HepG2 (cell line): ENCODE measurements at regions not wholly inside any gene's neighbourhood (a gene's known extent, or its start where the extent isn't known, plus 50 kb on each side); places are given as distances from the start of the nearest gene placed in this dataset.

Experiments
- ATAC-seq: fragments of 200-7000 bp; cut with Tn5 transposase; 3 replicates; pipeline ENCODE4 v1.9.1; 2020; ENCODE audit warnings: mild to moderate bottlenecking, moderate library complexity
- BruUV-seq: library from RNA; stranded (reverse); fragments of 400-500 nt; replicated peaks from 2 replicates; lab custom pipeline; 2021; lab: Mats Ljungman, UMichigan
- CTCF ChIA-PET: fragments of 300-600 bp; formaldehyde crosslinking; extraction: SDS; loops from one replicate; lab custom pipeline; 2021; ENCODE audit warnings: low total read pairs, inconsistent platforms, low intra/inter-chr PET ratio; lab: Yijun Ruan, JAX
- POLR2A ChIA-PET: fragments of 350-600 bp; sonication (Branson Sonifier 250); formaldehyde crosslinking; loops from one replicate; lab custom pipeline; 2020; ENCODE audit warnings: antibody characterized with exemption, inconsistent platforms; lab: Yijun Ruan, JAX
- DNase-seq: peaks from one replicate; pipeline ENCODE4 v3.0.0-alpha.2; 2015; ENCODE audit warnings: low spot score
- FAIRE-seq: peaks from 3 replicates; lab custom pipeline; 2011; peaks lifted over from hg19 to GRCh38; lab: Jason Lieb, UNC
- H2AFZ ChIP-seq: one replicate; pipeline ENCODE4 v1.6.1; 2011; ENCODE audit warnings: low read length, inconsistent platforms
- H3K27ac ChIP-seq: fragments of 300-600 bp; 3 replicates; pipeline ENCODE4 v1.8.0; 2011; ENCODE audit warnings: mixed run types, mild to moderate bottlenecking, mixed read lengths, low read length, inconsistent platforms; ENCODE audit not compliant: insufficient read depth; ENCODE audit errors: extremely low read length
- H3K27me3 ChIP-seq, 2 experiments: fragments of 200-600 bp in 1 of 2; 2 replicates in 1 of 2; 3 replicates in 1 of 2; pipeline versions ENCODE4 v1.6.0 to v1.8.0; 2011; ENCODE audit warnings: low read length in 2 of 2, mild to moderate bottlenecking in 2 of 2, moderate library complexity in 2 of 2, inconsistent platforms in 1 of 2; ENCODE audit not compliant: insufficient read depth in 2 of 2, control insufficient read depth in 1 of 2
- H3K36me3 ChIP-seq, 2 experiments: fragments of 200-600 bp in 1 of 2; replicated peaks in 1 of 2; 2 replicates in 1 of 2; 3 replicates in 1 of 2; pipeline versions ENCODE4 v1.5.1 to v1.8.0; 2011; ENCODE audit warnings: low read length in 2 of 2, inconsistent platforms in 1 of 2; ENCODE audit not compliant: insufficient read depth in 2 of 2, control insufficient read depth in 1 of 2
- H3K4me1 ChIP-seq: 2 replicates; pipeline ENCODE4 v1.5.1; 2012; ENCODE audit warnings: low read length, inconsistent platforms; ENCODE audit not compliant: insufficient read depth
- H3K4me2 ChIP-seq: 2 replicates; pipeline ENCODE4 v1.6.0; 2011; ENCODE audit warnings: low read depth, low read length, inconsistent platforms
- H3K4me3 ChIP-seq, 3 experiments: fragments of 200-600 bp in 1 of 3; sonication (generic), shearing (Covaris generic) in 1 of 3; replicated peaks in 1 of 3; 2 replicates each; pipeline ENCODE4 v1.5.1; 2011 to 2016; ENCODE audit warnings: low read length in 3 of 3, inconsistent platforms in 2 of 3, low read depth in 2 of 3, mild to moderate bottlenecking in 2 of 3, control low read depth in 1 of 3, mixed read lengths in 1 of 3; ENCODE audit not compliant: insufficient read depth in 1 of 3
- H3K79me2 ChIP-seq: one replicate; pipeline ENCODE4 v1.6.1; 2011; ENCODE audit warnings: low read length, inconsistent platforms; ENCODE audit not compliant: insufficient read depth
- H3K9ac ChIP-seq: 2 replicates; pipeline ENCODE4 v1.6.0; 2011; ENCODE audit warnings: mild to moderate bottlenecking, low read depth, low read length, inconsistent platforms; ENCODE audit not compliant: insufficient read depth
- H3K9me3 ChIP-seq: 2 replicates; pipeline ENCODE4 v1.5.1; 2012; ENCODE audit warnings: mild to moderate bottlenecking, low read length
- H4K20me1 ChIP-seq: 2 replicates; pipeline ENCODE4 v1.6.0; 2011; ENCODE audit warnings: inconsistent platforms, mild to moderate bottlenecking, low read length, moderate library complexity; ENCODE audit not compliant: insufficient read depth
- HOXA5 ChIP-seq: sonication (generic); formaldehyde crosslinking; IDR thresholded peaks from 2 replicates; pipeline ENCODE4 v1.4.0; 2020; ENCODE audit warnings: missing genetic modification reagents
- PCBP1 ChIP-seq: fragments of 200-400 bp; formaldehyde crosslinking; IDR thresholded peaks from 2 replicates; pipeline ENCODE4 v1.6.1; 2017; ENCODE audit warnings: mild to moderate bottlenecking, low read depth, low read length, borderline replicate concordance
- POLR2G ChIP-seq: fragments of 200-400 bp; formaldehyde crosslinking; IDR thresholded peaks from 2 replicates; pipeline ENCODE4 v1.6.1; 2018; ENCODE audit warnings: mild to moderate bottlenecking, low read depth, low read length, moderate library complexity
- REPIN1 ChIP-seq: sonication (generic); formaldehyde crosslinking; IDR thresholded peaks from 2 replicates; pipeline ENCODE4 v1.8.0; 2022; ENCODE audit warnings: missing genetic modification reagents, low read depth, mild to moderate bottlenecking, borderline replicate concordance
- RFX5 ChIP-seq: IDR thresholded peaks from 2 replicates; pipeline ENCODE4 v1.6.1; 2011; ENCODE audit warnings: low read depth, low read length, improper control_type of control experiment
- SALL2 ChIP-seq: sonication (generic); formaldehyde crosslinking; IDR thresholded peaks from 2 replicates; pipeline ENCODE4 v1.8.1; 2023; ENCODE audit warnings: mild to moderate bottlenecking, missing genetic modification reagents, inconsistent platforms
- SKI ChIP-seq: fragments of 450-650 bp; IDR thresholded peaks from one replicate; pipeline ENCODE4 v1.6.1; 2018; ENCODE audit warnings: mild to moderate bottlenecking; ENCODE audit not compliant: partially characterized antibody
- TARDBP ChIP-seq: sonication (generic); formaldehyde crosslinking; IDR thresholded peaks from 2 replicates; pipeline ENCODE4 v1.8.0; 2022; ENCODE audit warnings: mild to moderate bottlenecking, missing genetic modification reagents
- ZNF224 ChIP-seq: sonication (generic); formaldehyde crosslinking; IDR thresholded peaks from 2 replicates; pipeline ENCODE4 v1.5.0; 2020; ENCODE audit warnings: mild to moderate bottlenecking, missing genetic modification reagents
- ZNF543 ChIP-seq: sonication (generic); formaldehyde crosslinking; IDR thresholded peaks from 2 replicates; pipeline ENCODE4 v1.4.0; 2020; ENCODE audit warnings: mild to moderate bottlenecking, missing genetic modification reagents
- WGBS: methylation state at CpG from one replicate; pipeline ENCODE4 v1.1.6; 2017; ENCODE audit warnings: low lambda C conversion rate; 5-methylcytosine and 5-hydroxymethylcytosine counted together
- in situ Hi-C: cut with HindIII; loops from 2 replicates; pipeline ENCODE4 v1.10.0; 2017; ENCODE audit warnings: low pct_unique_long_range_greater_than_20kb; ENCODE audit not compliant: extremely low pct_ligation_motif_present
- intact Hi-C: fragments of 100-400 bp; cut with micrococcal nuclease; formaldehyde crosslinking; loops from one replicate; pipeline ENCODE4 v1.10.0; 2022; ENCODE audit not compliant: unreplicated experiment
- TF ChIP-seq, protein P1 (sequence below): IDR thresholded peaks from 2 replicates; pipeline ENCODE4 v1.6.1; 2016; ENCODE audit warnings: mild to moderate bottlenecking, missing biosample characterization, missing genetic modification reagents
- TF ChIP-seq, protein P2 (sequence below): sonication (generic); formaldehyde crosslinking; conservative IDR thresholded peaks from 2 replicates; pipeline ENCODE4 v1.4.0; 2020; ENCODE audit warnings: mild to moderate bottlenecking, missing genetic modification reagents, moderate library complexity
- TF ChIP-seq, protein P3 (sequence below): sonication (generic); formaldehyde crosslinking; IDR thresholded peaks from 2 replicates; pipeline ENCODE4 v1.4.0; 2020; ENCODE audit warnings: missing genetic modification reagents

DNA sequence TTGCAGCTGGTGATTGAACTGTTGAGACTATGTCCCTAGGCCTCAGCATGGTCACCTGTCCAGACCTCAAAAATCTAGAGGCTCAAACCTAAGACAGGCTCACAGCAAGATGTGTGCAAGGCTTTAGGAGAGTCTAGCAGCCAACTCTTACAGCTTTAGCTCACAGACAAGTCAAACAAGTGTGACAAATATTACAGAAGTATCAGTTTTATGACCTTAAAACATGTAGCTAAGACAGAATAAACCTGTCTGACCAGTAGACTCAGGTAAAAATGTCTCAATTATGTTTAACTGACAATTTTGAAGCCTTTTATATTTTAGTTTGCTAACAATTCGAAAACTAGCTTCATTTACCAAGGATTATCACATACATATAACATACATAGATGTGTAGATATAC lies 80.0 kb upstream of the HTATIP2 start:
- ChIA-PET POLR2A (no interaction called here), CTCF (no interaction called here)
- Histone ChIP-seq H3K9me3 (no peaks in the 10 kb centered on the region), H4K20me1 (no peaks in the 10 kb centered on the region), H3K36me3 (no peaks in the 10 kb centered on the region), H3K79me2 (no peaks in the 10 kb centered on the region), H3K4me1 (no peaks in the 10 kb centered on the region), H3K27me3 (peaks cover 0 to 19% of the 10 kb centered on the region in 2 experiments; a peak in 2 of 5 replicates), H3K4me3 (no peak overlapping the region), H3K9ac (no peak overlapping the region), H2AFZ (no peak overlapping the region), H3K4me2 (no peak overlapping the region), H3K27ac (no peak overlapping the region)
- FAIRE-seq (no peak), ATAC-seq (no peak), DNase-seq (no peak)
- TF ChIP-seq ZNF543 (CRISPR knock-in tag) (no peak), SKI (no peak), SALL2 (CRISPR knock-in tag) (no peak), REPIN1 (CRISPR knock-in tag) (no peak), RFX5 (no peak), POLR2G (no peak), PCBP1 (no peak), HOXA5 (CRISPR knock-in tag) (no peak), TARDBP (CRISPR knock-in tag) (no peak), ZNF224 (CRISPR knock-in tag) (no peak)
- TF ChIP-seq, protein P1, sequence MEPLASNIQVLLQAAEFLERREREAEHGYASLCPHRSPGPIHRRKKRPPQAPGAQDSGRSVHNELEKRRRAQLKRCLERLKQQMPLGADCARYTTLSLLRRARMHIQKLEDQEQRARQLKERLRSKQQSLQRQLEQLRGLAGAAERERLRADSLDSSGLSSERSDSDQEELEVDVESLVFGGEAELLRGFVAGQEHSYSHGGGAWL (CRISPR knock-in tag) = no peak
- TF ChIP-seq, protein P2, sequence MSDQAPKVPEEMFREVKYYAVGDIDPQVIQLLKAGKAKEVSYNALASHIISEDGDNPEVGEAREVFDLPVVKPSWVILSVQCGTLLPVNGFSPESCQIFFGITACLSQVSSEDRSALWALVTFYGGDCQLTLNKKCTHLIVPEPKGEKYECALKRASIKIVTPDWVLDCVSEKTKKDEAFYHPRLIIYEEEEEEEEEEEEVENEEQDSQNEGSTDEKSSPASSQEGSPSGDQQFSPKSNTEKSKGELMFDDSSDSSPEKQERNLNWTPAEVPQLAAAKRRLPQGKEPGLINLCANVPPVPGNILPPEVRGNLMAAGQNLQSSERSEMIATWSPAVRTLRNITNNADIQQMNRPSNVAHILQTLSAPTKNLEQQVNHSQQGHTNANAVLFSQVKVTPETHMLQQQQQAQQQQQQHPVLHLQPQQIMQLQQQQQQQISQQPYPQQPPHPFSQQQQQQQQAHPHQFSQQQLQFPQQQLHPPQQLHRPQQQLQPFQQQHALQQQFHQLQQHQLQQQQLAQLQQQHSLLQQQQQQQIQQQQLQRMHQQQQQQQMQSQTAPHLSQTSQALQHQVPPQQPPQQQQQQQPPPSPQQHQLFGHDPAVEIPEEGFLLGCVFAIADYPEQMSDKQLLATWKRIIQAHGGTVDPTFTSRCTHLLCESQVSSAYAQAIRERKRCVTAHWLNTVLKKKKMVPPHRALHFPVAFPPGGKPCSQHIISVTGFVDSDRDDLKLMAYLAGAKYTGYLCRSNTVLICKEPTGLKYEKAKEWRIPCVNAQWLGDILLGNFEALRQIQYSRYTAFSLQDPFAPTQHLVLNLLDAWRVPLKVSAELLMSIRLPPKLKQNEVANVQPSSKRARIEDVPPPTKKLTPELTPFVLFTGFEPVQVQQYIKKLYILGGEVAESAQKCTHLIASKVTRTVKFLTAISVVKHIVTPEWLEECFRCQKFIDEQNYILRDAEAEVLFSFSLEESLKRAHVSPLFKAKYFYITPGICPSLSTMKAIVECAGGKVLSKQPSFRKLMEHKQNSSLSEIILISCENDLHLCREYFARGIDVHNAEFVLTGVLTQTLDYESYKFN (CRISPR knock-in tag) = no peak
- TF ChIP-seq, protein P3, sequence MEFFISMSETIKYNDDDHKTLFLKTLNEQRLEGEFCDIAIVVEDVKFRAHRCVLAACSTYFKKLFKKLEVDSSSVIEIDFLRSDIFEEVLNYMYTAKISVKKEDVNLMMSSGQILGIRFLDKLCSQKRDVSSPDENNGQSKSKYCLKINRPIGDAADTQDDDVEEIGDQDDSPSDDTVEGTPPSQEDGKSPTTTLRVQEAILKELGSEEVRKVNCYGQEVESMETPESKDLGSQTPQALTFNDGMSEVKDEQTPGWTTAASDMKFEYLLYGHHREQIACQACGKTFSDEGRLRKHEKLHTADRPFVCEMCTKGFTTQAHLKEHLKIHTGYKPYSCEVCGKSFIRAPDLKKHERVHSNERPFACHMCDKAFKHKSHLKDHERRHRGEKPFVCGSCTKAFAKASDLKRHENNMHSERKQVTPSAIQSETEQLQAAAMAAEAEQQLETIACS = no peak
- BruUV-seq = no TSS peak
- intact Hi-C loops = no loop called here
- 0% methylated on average over 1 of the region's 1 CpG for WGBS
- in situ Hi-C loops = no loop called here
